ENCODE measurements at regions not wholly inside any gene's neighbourhood (a gene's known extent, or its start where the extent isn't known, plus 50 kb on each side); places are given as distances from the start of the nearest gene placed in this dataset.

DNA sequence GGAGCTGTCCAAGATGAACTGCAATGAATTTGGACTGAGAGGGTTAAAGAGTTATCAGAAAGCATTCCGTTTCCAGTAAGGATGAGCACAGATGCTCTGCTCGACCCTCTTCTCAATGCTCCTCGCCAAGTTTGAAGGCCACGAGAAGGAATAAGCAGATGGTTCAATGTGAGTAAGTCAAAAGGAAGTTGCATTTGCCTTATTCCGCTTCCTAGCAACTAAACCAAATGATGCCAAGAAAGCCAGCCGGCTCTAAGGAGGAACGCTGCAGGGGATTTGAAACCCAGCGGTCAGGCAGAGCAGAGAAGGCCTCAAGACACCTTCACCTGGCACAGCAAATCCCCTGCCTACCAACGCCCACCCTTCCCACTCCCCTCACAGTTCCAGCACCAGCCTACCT lies 52.1 kb upstream of the CNEP1R1 start:
- no peak overlapping the region for H3K4me3 Mint-ChIP-seq
- ATAC-seq (no peak), DNase-seq (no peak)
- CTCF ChIA-PET, result no interaction called here
- H3K27ac Mint-ChIP-seq, result no peak overlapping the region
- H3K4me1 Mint-ChIP-seq, result no peaks in the 10 kb centered on the region
- H3K36me3 Mint-ChIP-seq, result no peaks in the 10 kb centered on the region
- no peaks in the 10 kb centered on the region for H3K9me3 Mint-ChIP-seq (ENCODE audit: low read depth)
- peaks cover 46% of the 10 kb centered on the region for H3K27me3 Mint-ChIP-seq

Measured in activated CD8-positive, alpha-beta memory T cell treated with anti-CD3 and anti-CD28 coated beads, Interleukin-2, amount 10 ng/mL, durations not matched to agents 7 days and 5 days (primary cell).